ENCODE measurements at regions not wholly inside any gene's neighbourhood (a gene's known extent, or its start where the extent isn't known, plus 50 kb on each side); places are given as distances from the start of the nearest gene placed in this dataset.

- Histone ChIP-seq H3K4me3 (ENCODE audit: extremely low read depth in 1 of 4, insufficient read depth in 2 of 4, low read depth in 3 of 4, low read length in 4 of 4) (no peak overlapping the region), H3K79me2 (ENCODE audit: control insufficient read depth in 1 of 2, insufficient read depth in 2 of 2, low read length in 2 of 2) (no peaks in the 10 kb centered on the region), H3K36me3 (ENCODE audit: control insufficient read depth in 2 of 4, insufficient read depth in 4 of 4, low read length in 3 of 4) (no peaks in the 10 kb centered on the region), H3K4me1 (replicated peaks in 1 of 4; ENCODE audit: control insufficient read depth in 3 of 4, insufficient read depth in 4 of 4, low read length in 3 of 4) (no peaks in the 10 kb centered on the region), H4K5ac (ENCODE audit: insufficient read length, low read depth, low read length) (no peak overlapping the region), H3K56ac (replicated peaks; ENCODE audit: insufficient read length, low read depth, low read length) (no peak overlapping the region), H3K14ac (ENCODE audit: insufficient read length) (no peak overlapping the region), H3K27ac (ENCODE audit: low read depth, low read length) (no peak overlapping the region), H3K4ac (replicated peaks; ENCODE audit: insufficient read length, low read depth, low read length) (no peak overlapping the region), H3K18ac (ENCODE audit: extremely low read depth, low read length) (no peak overlapping the region), H4K20me1 (replicated peaks in 1 of 2; ENCODE audit: control insufficient read depth in 1 of 2, insufficient read depth in 2 of 2, low read length in 2 of 2) (no peaks in the 10 kb centered on the region), H2BK5ac (ENCODE audit: low read depth, low read length) (no peak overlapping the region), H2BK15ac (ENCODE audit: low read length) (no peak overlapping the region), H3K4me2 (ENCODE audit: insufficient read depth in 1 of 2, low read depth in 2 of 2, low read length in 2 of 2) (no peak overlapping the region), H4K8ac (ENCODE audit: extremely low read depth, insufficient read depth, low read length) (no peak overlapping the region), H3K9me3 (ENCODE audit: insufficient read depth in 2 of 2, low read depth in 1 of 2, low read length in 1 of 2) (no peaks in the 10 kb centered on the region), H2AK5ac (ENCODE audit: low read depth, low read length) (no peak overlapping the region), H3K23me2 (ENCODE audit: low read depth, low read length) (no peaks in the 10 kb centered on the region; the same call in 1 of the 2 replicates), H2BK12ac (ENCODE audit: low read depth, low read length) (no peak overlapping the region), H4K91ac (replicated peaks; ENCODE audit: insufficient read length, low read length) (no peak overlapping the region), H3K27me3 (replicated peaks in 1 of 4; ENCODE audit: control insufficient read depth in 3 of 4, extremely low read depth in 1 of 4, insufficient read depth in 3 of 4, low read length in 3 of 4) (no peaks in the 10 kb centered on the region), H3K79me1 (ENCODE audit: low read depth, low read length) (no peaks in the 10 kb centered on the region), H3K23ac (ENCODE audit: insufficient read length) (no peak overlapping the region), H2AFZ (ENCODE audit: low read length) (no peak overlapping the region), H3K9ac (replicated peaks in 1 of 4; ENCODE audit: extremely low read depth in 1 of 4, low read depth in 3 of 4, low read length in 3 of 4) (no peak overlapping the region), H2BK120ac (replicated peaks; ENCODE audit: low read depth, low read length) (no peak overlapping the region), H2BK20ac (ENCODE audit: low read length) (no peak overlapping the region)
- DNase-seq (ENCODE audit: low read depth in 1 of 2, low spot score in 2 of 2) (no peak), FAIRE-seq (no peak)
- TF ChIP-seq RXRA (IDR thresholded peaks at IDR 0.05; ENCODE audit: insufficient read depth, low read depth, low read length), result no peak
- TF ChIP-seq CBX5 (IDR thresholded peaks at IDR 0.05; ENCODE audit: low read depth, low read length), result no peak
- no peak for TF ChIP-seq SIX5 (IDR thresholded peaks at IDR 0.05; ENCODE audit: low read depth, low read length)
- WGBS, 2 experiments (ENCODE audit: extremely low coverage in 1 of 2, insufficient coverage in 1 of 2, insufficient read length in 1 of 2, insufficient replicate concordance in 2 of 2, low coverage in 1 of 2, low lambda C conversion rate in 2 of 2, missing lambda C conversion rate in 1 of 2), result 89% methylated on average over 5 of the region's 5 CpGs; no CpG with 5 or more reads in 1 of the 2 experiments
- ChIA-PET CTCF (ENCODE audit: partially characterized antibody) (no interaction called here), POLR2A (ENCODE audit: partially characterized antibody) (interaction anchor here (0.6 kb wide), 1 partner anchor 46 kb away, joined by 3 read pairs; no protein-coding TSS in a partner anchor)
Measured at GRCh38 chr7:40915071-40915470, 780.3 kb downstream of the SUGCT start.
